ENCODE measurements at regions not wholly inside any gene's neighbourhood (a gene's known extent, or its start where the extent isn't known, plus 50 kb on each side); places are given as distances from the start of the nearest gene placed in this dataset.

DNA sequence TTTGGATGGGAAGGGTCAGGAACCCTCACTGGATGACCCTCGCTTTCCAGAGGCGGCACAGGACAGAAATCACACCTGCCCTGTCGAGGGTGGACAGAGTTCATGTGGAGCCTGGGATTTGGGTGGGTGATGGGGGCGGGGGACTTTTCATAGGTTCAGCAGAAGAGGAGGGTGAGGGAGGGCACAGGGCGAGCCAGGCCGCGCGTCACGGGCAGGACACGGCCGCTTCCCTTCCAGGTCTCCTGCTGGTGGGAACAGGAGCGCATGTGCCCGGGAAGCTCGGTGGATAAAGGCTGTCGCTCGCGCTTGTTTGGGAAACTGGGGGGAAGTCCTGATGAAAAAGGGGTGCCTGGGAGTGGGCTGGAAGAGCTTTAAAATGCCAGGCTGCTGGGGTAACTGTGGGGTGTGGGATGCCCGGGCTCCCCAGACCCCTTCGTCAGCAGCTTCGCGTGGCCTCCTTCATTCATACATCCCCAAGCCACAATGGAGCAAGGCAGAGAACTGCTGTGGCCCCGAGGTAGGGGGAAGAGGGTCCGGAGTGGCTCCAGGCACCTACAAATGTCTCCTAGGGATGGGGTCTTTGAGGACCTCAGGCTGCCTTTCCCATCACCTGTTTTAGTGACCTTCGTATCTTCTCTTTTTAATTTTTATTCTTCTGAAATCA lies 102.2 kb downstream of the DACT2 start:
- Histone ChIP-seq H3K9me3 (ENCODE audit: insufficient read depth, low read depth, low read length) (no peaks in the 10 kb centered on the region), H3K27ac (ENCODE audit: low read length) (no peak overlapping the region), H3K9ac (ENCODE audit: low read depth, low read length) (no peak overlapping the region), H3K4me1 (ENCODE audit: insufficient read depth, low read length) (peaks cover 8% of the 10 kb centered on the region; the same call in 1 of the 2 replicates), H3K36me3 (ENCODE audit: insufficient read depth, low read depth, low read length) (no peaks in the 10 kb centered on the region), H3K4me3 (ENCODE audit: low read length) (no peak overlapping the region), H3K27me3 (ENCODE audit: insufficient read depth, low read length) (peaks cover 17% of the 10 kb centered on the region; the same call in 1 of the 2 replicates)

DNA sequence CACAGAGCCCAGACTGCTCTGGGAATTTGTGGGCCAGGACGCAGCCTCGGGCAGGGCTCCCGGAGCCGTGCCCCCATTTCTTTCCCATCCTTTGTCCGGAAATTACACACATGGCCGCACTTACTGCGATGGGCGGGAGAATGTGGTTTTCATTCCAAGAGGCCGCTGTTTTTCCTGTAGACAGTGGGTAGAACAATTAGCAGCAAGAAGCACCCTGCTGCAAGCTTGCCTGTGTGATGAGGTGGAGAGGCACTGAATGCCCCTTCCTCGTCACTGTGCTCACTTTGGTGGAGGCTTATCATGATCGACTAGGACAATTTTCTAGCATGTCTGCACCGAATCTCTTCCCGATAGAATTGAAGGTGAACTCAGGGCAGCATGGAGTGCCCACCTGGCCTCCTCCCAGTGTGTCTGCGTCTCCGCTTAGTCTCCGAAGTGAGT lies 102.8 kb downstream of the DACT2 start:
- H3K9me3 ChIP-seq (ENCODE audit: insufficient read depth, low read depth, low read length), result no peaks in the 10 kb centered on the region
- peaks cover 8% of the 10 kb centered on the region; the same call in 1 of the 2 replicates for H3K4me1 ChIP-seq (ENCODE audit: insufficient read depth, low read length)
- no peak overlapping the region for H3K4me3 ChIP-seq (ENCODE audit: low read length)
- no peak overlapping the region for H3K9ac ChIP-seq (ENCODE audit: low read depth, low read length)
- peaks cover 17% of the 10 kb centered on the region; the same call in 1 of the 2 replicates for H3K27me3 ChIP-seq (ENCODE audit: insufficient read depth, low read length)
- H3K27ac ChIP-seq (ENCODE audit: low read length), result no peak overlapping the region
- no peaks in the 10 kb centered on the region for H3K36me3 ChIP-seq (ENCODE audit: insufficient read depth, low read depth, low read length)

DNA sequence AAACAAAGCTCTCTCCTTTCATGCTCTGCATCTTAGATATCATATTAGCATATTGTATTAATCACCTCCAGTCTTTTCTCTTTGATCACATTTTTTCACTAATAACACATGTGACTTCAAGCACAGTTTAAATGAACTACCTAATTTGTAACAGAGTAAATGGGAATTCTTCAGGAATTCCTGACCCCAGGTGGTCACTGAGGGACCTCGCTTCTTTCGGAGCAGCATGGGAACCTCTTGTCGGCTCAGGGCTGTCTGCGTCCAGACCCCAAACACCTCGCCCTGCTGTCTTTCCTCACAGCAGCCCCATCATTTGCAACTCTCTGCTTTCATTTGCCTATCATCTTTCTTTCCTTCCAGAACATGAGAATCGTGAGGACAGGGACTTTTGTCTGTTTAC lies 103.5 kb downstream of the DACT2 start:
- Histone ChIP-seq H3K27me3 (ENCODE audit: insufficient read depth, low read length) (peaks cover 17% of the 10 kb centered on the region; the same call in 1 of the 2 replicates), H3K4me1 (ENCODE audit: insufficient read depth, low read length) (peaks cover 8% of the 10 kb centered on the region; the same call in 1 of the 2 replicates), H3K9ac (ENCODE audit: low read depth, low read length) (no peak overlapping the region), H3K36me3 (ENCODE audit: insufficient read depth, low read depth, low read length) (no peaks in the 10 kb centered on the region), H3K4me3 (ENCODE audit: low read length) (no peak overlapping the region), H3K9me3 (ENCODE audit: insufficient read depth, low read depth, low read length) (no peaks in the 10 kb centered on the region), H3K27ac (ENCODE audit: low read length) (no peak overlapping the region)

DNA sequence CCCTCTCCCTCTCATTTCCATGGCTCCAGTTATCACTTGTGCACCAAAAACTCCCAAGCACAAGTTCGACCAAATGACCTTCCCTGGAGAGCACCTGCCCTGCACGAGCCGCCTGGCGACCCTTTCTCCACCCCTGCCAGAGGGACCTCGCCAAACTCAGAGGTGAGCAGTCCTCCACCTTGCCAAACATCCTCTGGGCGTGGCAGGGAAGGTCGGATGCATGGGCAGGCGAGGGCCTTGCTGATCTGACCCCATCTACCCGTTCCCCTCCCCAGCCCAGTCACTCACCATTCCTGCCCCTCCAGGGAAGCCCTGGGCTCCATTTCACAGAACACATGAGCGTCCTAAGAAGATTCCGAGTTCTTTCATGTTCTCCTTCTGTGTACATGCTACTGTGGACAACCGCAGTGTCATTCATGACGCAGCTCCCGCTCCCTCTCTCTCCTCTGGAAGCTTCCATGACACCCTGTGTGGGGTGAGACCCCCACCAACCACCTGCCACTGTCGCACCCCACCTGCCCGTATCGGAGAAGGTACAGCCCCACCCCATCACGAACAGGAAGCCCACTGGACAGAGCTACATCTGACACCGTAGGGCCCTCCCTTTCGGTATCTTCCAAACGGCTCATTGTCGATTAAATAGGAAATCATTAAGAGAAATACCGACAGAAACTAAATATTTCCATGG lies 104.3 kb downstream of the DACT2 start:
- Histone ChIP-seq H3K4me1 (ENCODE audit: insufficient read depth, low read length) (peaks cover 9% of the 10 kb centered on the region; the same call in 1 of the 2 replicates), H3K27me3 (ENCODE audit: insufficient read depth, low read length) (peaks cover 17% of the 10 kb centered on the region), H3K27ac (ENCODE audit: low read length) (no peak overlapping the region), H3K4me3 (ENCODE audit: low read length) (no peak overlapping the region), H3K36me3 (ENCODE audit: insufficient read depth, low read depth, low read length) (no peaks in the 10 kb centered on the region), H3K9ac (ENCODE audit: low read depth, low read length) (no peak overlapping the region), H3K9me3 (ENCODE audit: insufficient read depth, low read depth, low read length) (no peaks in the 10 kb centered on the region)

DNA sequence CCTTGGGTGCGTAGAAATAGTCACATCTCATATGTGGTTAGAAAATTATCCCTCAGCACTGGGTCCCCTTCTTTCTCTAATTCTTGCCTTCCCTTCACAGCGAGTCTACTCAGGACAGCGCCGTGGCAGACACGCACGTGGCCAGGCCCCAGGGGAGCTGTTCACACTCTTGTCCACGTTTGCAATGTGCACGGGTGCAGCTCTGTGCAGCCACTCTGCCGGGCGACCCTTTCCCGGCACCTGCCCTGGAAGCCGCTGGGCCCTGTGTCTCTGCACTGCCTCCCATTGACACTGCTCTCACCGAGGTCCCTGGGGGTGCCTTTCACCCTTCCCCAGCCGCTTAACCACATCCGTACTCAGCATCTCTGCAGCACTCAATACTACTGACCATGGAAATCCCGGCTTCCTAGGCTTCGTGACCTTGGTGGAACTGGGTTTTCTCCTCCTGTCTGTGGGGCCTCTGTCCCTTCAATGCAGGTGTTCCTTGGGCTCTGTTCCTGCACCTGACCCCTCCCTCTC lies 104.9 kb downstream of the DACT2 start:
- H3K4me3 ChIP-seq (ENCODE audit: low read length), result no peak overlapping the region
- no peaks in the 10 kb centered on the region for H3K36me3 ChIP-seq (ENCODE audit: insufficient read depth, low read depth, low read length)
- H3K27me3 ChIP-seq (ENCODE audit: insufficient read depth, low read length), result peaks cover 24% of the 10 kb centered on the region
- no peak overlapping the region for H3K9ac ChIP-seq (ENCODE audit: low read depth, low read length)
- peaks cover 15% of the 10 kb centered on the region; the same call in 1 of the 2 replicates for H3K4me1 ChIP-seq (ENCODE audit: insufficient read depth, low read length)
- no peaks in the 10 kb centered on the region for H3K9me3 ChIP-seq (ENCODE audit: insufficient read depth, low read depth, low read length)
- no peak overlapping the region for H3K27ac ChIP-seq (ENCODE audit: low read length)

DNA sequence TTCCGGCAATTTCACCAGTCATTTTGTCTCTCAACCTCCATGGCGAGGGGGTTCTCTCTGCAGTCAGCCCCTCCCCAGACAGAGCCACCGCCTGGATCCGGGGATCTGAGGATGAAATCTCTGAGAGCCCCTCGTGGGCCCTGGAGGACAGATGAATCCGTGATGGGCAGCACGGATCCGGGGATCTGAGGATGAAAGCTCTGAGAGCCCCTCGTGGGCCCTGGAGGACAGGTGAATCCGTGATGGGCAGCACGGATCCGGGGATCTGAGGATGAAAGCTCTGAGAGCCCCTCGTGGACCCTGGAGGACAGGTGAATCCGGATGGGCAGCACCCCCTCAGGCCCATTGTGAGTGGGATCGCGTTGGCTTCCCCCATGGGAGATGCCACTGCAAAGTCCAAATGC lies 106.5 kb downstream of the DACT2 start:
- peaks cover 21% of the 10 kb centered on the region; the same call in 1 of the 2 replicates for H3K4me1 ChIP-seq (ENCODE audit: insufficient read depth, low read length)
- no peak overlapping the region for H3K4me3 ChIP-seq (ENCODE audit: low read length)
- H3K9me3 ChIP-seq (ENCODE audit: insufficient read depth, low read depth, low read length), result no peaks in the 10 kb centered on the region
- H3K27ac ChIP-seq (ENCODE audit: low read length), result no peak overlapping the region
- peaks cover 24% of the 10 kb centered on the region for H3K27me3 ChIP-seq (ENCODE audit: insufficient read depth, low read length)
- no peaks in the 10 kb centered on the region for H3K36me3 ChIP-seq (ENCODE audit: insufficient read depth, low read depth, low read length)
- no peak overlapping the region for H3K9ac ChIP-seq (ENCODE audit: low read depth, low read length)

DNA sequence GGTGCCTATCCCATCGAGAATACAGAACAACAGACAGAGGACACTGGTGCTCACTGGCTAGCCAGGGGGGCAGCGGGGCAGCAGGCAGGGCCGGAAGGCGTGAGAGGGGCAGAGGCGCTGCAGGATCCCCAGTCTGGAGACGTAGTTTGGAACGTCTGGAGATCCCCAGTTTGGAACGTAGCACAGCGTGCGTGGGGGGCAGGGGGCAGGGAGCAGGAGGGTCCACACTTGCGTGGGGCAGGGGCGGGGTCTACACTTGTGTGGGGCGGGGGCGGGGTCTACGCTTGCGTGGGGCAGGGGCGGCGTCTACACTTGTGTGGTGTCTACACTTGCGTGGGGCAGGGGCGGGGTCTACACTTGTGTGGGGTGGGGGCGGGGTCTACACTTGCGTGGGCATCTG lies 107.2 kb downstream of the DACT2 start:
- H3K27ac ChIP-seq (ENCODE audit: low read length), result no peak overlapping the region
- no peaks in the 10 kb centered on the region for H3K36me3 ChIP-seq (ENCODE audit: insufficient read depth, low read depth, low read length)
- peaks cover 21% of the 10 kb centered on the region; the same call in 1 of the 2 replicates for H3K4me1 ChIP-seq (ENCODE audit: insufficient read depth, low read length)
- H3K9me3 ChIP-seq (ENCODE audit: insufficient read depth, low read depth, low read length), result no peaks in the 10 kb centered on the region
- no peak overlapping the region for H3K9ac ChIP-seq (ENCODE audit: low read depth, low read length)
- peaks cover 25% of the 10 kb centered on the region for H3K27me3 ChIP-seq (ENCODE audit: insufficient read depth, low read length)
- no peak overlapping the region for H3K4me3 ChIP-seq (ENCODE audit: low read length)

DNA sequence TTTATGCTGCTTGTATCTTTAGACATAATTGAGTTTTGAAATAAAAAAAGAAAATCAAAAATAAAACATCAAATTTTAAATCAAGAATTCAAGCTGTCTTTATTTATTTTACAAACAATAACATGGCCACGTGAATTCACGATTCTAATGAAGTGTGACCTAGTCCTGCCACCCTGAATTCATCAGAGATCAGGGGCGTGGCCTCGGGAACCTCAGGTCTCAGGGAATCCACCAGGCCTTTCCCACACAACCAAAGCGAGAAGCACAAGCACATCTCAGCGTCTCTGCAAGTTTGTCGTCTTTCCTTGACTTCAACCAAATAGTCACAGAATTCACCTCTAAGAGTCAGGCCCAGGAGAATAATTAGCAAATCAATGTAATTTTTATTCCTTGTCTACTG lies 107.9 kb downstream of the DACT2 start:
- Histone ChIP-seq H3K27ac (ENCODE audit: low read length) (no peak overlapping the region), H3K4me1 (ENCODE audit: insufficient read depth, low read length) (peaks cover 21% of the 10 kb centered on the region; the same call in 1 of the 2 replicates), H3K27me3 (ENCODE audit: insufficient read depth, low read length) (peaks cover 29% of the 10 kb centered on the region), H3K4me3 (ENCODE audit: low read length) (no peak overlapping the region), H3K9ac (ENCODE audit: low read depth, low read length) (no peak overlapping the region), H3K9me3 (ENCODE audit: insufficient read depth, low read depth, low read length) (no peaks in the 10 kb centered on the region), H3K36me3 (ENCODE audit: insufficient read depth, low read depth, low read length) (no peaks in the 10 kb centered on the region)

DNA sequence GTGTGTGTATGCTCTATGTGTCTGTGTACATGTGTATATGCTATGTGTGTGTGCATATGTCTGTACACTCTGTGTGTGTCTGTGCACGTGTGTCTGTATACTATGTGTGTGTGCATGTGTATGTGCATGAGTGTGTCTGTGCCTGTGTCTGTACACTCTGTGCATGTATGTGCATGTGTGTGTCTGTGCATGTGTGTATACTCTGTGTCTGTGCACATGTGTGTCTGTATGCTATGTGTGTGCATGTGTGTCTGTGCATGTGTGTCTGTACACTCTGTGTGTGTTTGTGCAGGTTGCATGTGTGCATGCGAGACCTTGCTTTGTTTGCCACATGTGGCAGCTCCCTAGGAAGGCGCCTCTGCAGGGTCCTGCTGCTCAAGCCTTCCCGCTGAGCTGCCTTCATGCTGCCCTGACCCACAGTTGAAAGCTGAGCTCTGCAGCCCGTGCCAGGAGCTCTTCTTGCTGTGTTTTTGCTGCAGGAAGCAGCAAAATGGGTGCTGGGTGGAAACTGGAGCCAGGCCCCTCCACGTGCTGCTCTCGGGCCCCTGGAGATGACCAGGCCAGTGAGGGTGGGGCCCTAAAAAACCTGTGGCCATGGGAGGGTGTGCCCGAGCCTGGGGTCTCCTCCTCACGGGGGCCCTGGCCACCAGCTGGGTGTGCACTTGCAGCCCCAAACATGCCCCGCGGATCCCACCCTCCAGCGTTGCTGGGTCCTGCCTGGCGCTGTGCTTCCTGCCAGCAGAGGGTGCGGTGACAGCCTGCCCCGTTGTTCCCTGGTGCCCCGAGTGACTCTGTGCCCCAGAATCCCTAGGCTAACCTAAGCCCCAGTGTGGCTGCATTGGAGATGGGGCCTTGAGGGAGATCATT lies 109.1 kb downstream of the DACT2 start:
- Histone ChIP-seq H3K9me3 (ENCODE audit: insufficient read depth, low read depth, low read length) (no peaks in the 10 kb centered on the region), H3K36me3 (ENCODE audit: insufficient read depth, low read depth, low read length) (no peaks in the 10 kb centered on the region), H3K27ac (ENCODE audit: low read length) (no peak overlapping the region), H3K9ac (ENCODE audit: low read depth, low read length) (no peak overlapping the region), H3K4me1 (ENCODE audit: insufficient read depth, low read length) (peaks cover 13% of the 10 kb centered on the region; the same call in 1 of the 2 replicates), H3K27me3 (ENCODE audit: insufficient read depth, low read length) (peaks cover 30% of the 10 kb centered on the region), H3K4me3 (ENCODE audit: low read length) (no peak overlapping the region)

DNA sequence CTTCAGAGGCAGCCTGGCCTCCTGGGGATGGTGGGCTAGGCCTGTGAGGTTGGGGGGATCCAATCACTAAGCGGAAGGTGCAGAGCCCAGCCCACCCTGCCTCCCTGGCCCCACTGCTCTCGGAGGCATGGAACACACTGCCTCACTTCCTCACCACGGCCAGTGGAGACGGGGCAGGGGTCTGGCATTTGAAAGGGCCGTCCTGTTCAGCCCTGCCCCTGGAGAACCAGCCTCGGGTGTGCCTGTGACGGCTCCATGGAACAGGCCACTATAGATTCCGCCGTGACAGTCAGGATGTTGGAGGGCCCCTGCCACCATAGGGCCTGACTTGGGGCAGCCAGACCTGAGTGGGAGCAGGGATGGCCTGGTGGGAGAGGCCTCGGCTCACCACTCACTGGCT lies 110.2 kb downstream of the DACT2 start:
- H3K4me1 ChIP-seq (ENCODE audit: insufficient read depth, low read length), result peaks cover 13% of the 10 kb centered on the region; the same call in 1 of the 2 replicates
- peaks cover 30% of the 10 kb centered on the region for H3K27me3 ChIP-seq (ENCODE audit: insufficient read depth, low read length)

DNA sequence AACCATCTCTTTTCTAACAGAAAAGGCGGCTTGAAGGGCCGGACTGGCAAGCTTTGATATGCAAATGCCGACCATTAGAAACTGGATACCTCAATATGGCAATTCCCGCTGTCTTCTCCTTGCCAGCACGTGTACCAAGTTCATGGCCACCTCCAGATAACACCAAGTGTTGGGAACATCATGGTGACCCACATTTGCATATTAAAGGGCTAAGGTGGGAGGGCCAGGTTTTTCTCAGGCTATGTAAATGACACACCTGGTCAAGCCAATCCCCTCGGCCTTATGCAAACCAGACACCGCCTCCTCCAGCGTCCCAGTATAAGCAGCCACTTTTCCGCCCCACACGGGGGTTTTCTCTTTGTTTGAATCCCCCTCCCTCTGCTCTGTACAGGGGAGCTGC lies 110.7 kb downstream of the DACT2 start:
- no peaks in the 10 kb centered on the region for H3K36me3 ChIP-seq (ENCODE audit: insufficient read depth, low read depth, low read length)
- peaks cover 30% of the 10 kb centered on the region for H3K27me3 ChIP-seq (ENCODE audit: insufficient read depth, low read length)
- no peak overlapping the region; the same call in 1 of the 2 replicates for H3K9ac ChIP-seq (ENCODE audit: low read depth, low read length)
- no peaks in the 10 kb centered on the region for H3K9me3 ChIP-seq (ENCODE audit: insufficient read depth, low read depth, low read length)
- H3K4me1 ChIP-seq (ENCODE audit: insufficient read depth, low read length), result peaks cover 13% of the 10 kb centered on the region; the same call in 1 of the 2 replicates
- no peak overlapping the region for H3K27ac ChIP-seq (ENCODE audit: low read length)
- peak overlapping the region; percentile 49; the same call in 1 of the 2 replicates for H3K4me3 ChIP-seq (ENCODE audit: low read length)

More for the DNA sequence above, 110.2 kb downstream of the DACT2 start:
- peak overlapping the region; percentile 49; the same call in 1 of the 2 replicates for H3K4me3 ChIP-seq (ENCODE audit: low read length)
- no peaks in the 10 kb centered on the region for H3K9me3 ChIP-seq (ENCODE audit: insufficient read depth, low read depth, low read length)
- H3K27ac ChIP-seq (ENCODE audit: low read length), result no peak overlapping the region
- H3K9ac ChIP-seq (ENCODE audit: low read depth, low read length), result no peak overlapping the region; the same call in 1 of the 2 replicates
- H3K36me3 ChIP-seq (ENCODE audit: insufficient read depth, low read depth, low read length), result no peaks in the 10 kb centered on the region

All from iPS-20b (cell line).